Liver (tissue), 8 donors: ENCODE measurements at regions not wholly inside any gene's neighbourhood (a gene's known extent, or its start where the extent isn't known, plus 50 kb on each side); places are given as distances from the start of the nearest gene placed in this dataset.

Experiments
- DNase-seq: peaks from one replicate; pipeline ENCODE4 v3.0.0-alpha.2; 2017; ENCODE audit warnings: low spot score
- H3K27ac ChIP-seq, 2 donors: one replicate each; pipeline ENCODE4 v1.7.0; 2013; ENCODE audit warnings: inconsistent platforms in 2 of 2, low read length in 2 of 2, control low read depth in 1 of 2, low read depth in 1 of 2, mild to moderate bottlenecking in 1 of 2
- H3K27me3 ChIP-seq, 4 donors: one replicate each; pipeline versions ENCODE4 v1.6.1 to v1.7.0; 2013; ENCODE audit warnings: low read length in 3 of 4, inconsistent platforms in 1 of 4, mild to moderate bottlenecking in 1 of 4, moderate library complexity in 1 of 4; ENCODE audit not compliant: control insufficient read depth in 4 of 4, insufficient read depth in 4 of 4
- H3K36me3 ChIP-seq, 4 donors: one replicate each; pipeline versions ENCODE4 v1.6.1 to v1.7.0; 2013; ENCODE audit warnings: low read length in 3 of 4, mild to moderate bottlenecking in 3 of 4, low read depth in 1 of 4, moderate library complexity in 1 of 4; ENCODE audit not compliant: control insufficient read depth in 4 of 4, insufficient read depth in 3 of 4
- H3K4me1 ChIP-seq, 4 donors: one replicate each; pipeline versions ENCODE4 v1.6.1 to v1.7.0; 2013; ENCODE audit warnings: low read length in 3 of 4, mild to moderate bottlenecking in 3 of 4, moderate library complexity in 1 of 4; ENCODE audit not compliant: control insufficient read depth in 4 of 4, insufficient read depth in 4 of 4
- H3K4me3 ChIP-seq, 3 donors: one replicate each; pipeline versions ENCODE4 v1.6.1 to v1.7.0; 2013; ENCODE audit warnings: low read length in 3 of 3, control low read depth in 1 of 3, low read depth in 1 of 3, mild to moderate bottlenecking in 1 of 3
- H3K9ac ChIP-seq, 2 donors: one replicate each; pipeline ENCODE4 v1.7.0; 2013; ENCODE audit warnings: low read length in 2 of 2, mild to moderate bottlenecking in 2 of 2, moderate library complexity in 2 of 2, control low read depth in 1 of 2, low read depth in 1 of 2
- H3K9me3 ChIP-seq, 4 donors: one replicate each; pipeline versions ENCODE4 v1.6.1 to v1.7.0; 2013; ENCODE audit warnings: low read length in 3 of 4; ENCODE audit not compliant: control insufficient read depth in 4 of 4
- CTCF ChIP-seq: fragments of 150-350 bp; IDR thresholded peaks from 2 replicates; pipeline ENCODE4 v1.5.1; 2017; ENCODE audit warnings: improper control_type of control experiment, low read depth, low read length; ENCODE audit not compliant: missing input control
- HNF4A ChIP-seq, 2 donors: conservative IDR thresholded peaks; 2 replicates each; pipeline ENCODE4 v1.6.1; 2016; ENCODE audit warnings: antibody characterized with exemption in 2 of 2, mild to moderate bottlenecking in 2 of 2
- HNF4G ChIP-seq: IDR thresholded peaks from 2 replicates; pipeline ENCODE4 v1.6.1; 2016; ENCODE audit warnings: antibody characterized with exemption
- JUND ChIP-seq, 2 donors: IDR thresholded peaks; 2 replicates each; pipeline ENCODE4 v1.6.1; 2016; ENCODE audit warnings: antibody characterized with exemption in 2 of 2
- NR2F2 ChIP-seq: IDR thresholded peaks from 2 replicates; pipeline ENCODE4 v1.6.1; 2016; ENCODE audit warnings: antibody characterized with exemption
- RAD21 ChIP-seq, 2 donors: IDR thresholded peaks; 2 replicates each; pipeline ENCODE4 v1.6.1; 2016; ENCODE audit warnings: antibody characterized with exemption in 2 of 2, mild to moderate bottlenecking in 2 of 2
- RXRA ChIP-seq, 2 donors: IDR thresholded peaks; 2 replicates each; pipeline ENCODE4 v1.6.1; 2017 to 2018; ENCODE audit warnings: antibody characterized with exemption in 2 of 2, mild to moderate bottlenecking in 1 of 2
- SP1 ChIP-seq: IDR thresholded peaks from 2 replicates; pipeline ENCODE4 v1.6.1; 2018; ENCODE audit warnings: antibody characterized with exemption, mild to moderate bottlenecking
- TAF1 ChIP-seq: conservative IDR thresholded peaks from 2 replicates; pipeline ENCODE4 v1.6.1; 2016; ENCODE audit warnings: antibody characterized with exemption, mild to moderate bottlenecking
- YY1 ChIP-seq: IDR thresholded peaks from 2 replicates; pipeline ENCODE4 v1.6.1; 2016; ENCODE audit warnings: antibody characterized with exemption, mild to moderate bottlenecking
- WGBS: extraction: QIAGEN DNeasy Blood & Tissue Kit; methylation state at CpG from one replicate; pipeline ENCODE4 v1.1.7; 2013; 5-methylcytosine and 5-hydroxymethylcytosine counted together
- TF ChIP-seq, protein P1 (sequence below): IDR thresholded peaks from 2 replicates; pipeline ENCODE4 v1.6.1; 2016; ENCODE audit warnings: antibody characterized with exemption
- TF ChIP-seq, protein P2 (sequence below): IDR thresholded peaks from 2 replicates; pipeline ENCODE4 v1.6.1; 2016; ENCODE audit warnings: antibody characterized with exemption, mild to moderate bottlenecking
- TF ChIP-seq, protein P3 (sequence below): IDR thresholded peaks from 2 replicates; pipeline ENCODE4 v1.6.1; 2016; ENCODE audit warnings: antibody characterized with exemption
- donor health status: healthy.
- donor health status: healthy.
- donor health status: healthy.
- donor health status: healthy.
- donor health status: healthy.

- WGBS = 86% methylated on average over 2 of the region's 2 CpGs
- Histone ChIP-seq H3K9ac (no peak overlapping the region), H3K4me3 (no peak overlapping the region), H3K36me3 (no peaks in the 10 kb centered on the region), H3K4me1 (peaks cover 0 to 2% (median 0%) of the 10 kb centered on the region in 4 donors), H3K9me3 (no peaks in the 10 kb centered on the region), H3K27ac (no peak overlapping the region), H3K27me3 (no peaks in the 10 kb centered on the region)
- no peak for DNase-seq
- TF ChIP-seq NR2F2 (no peak), HNF4A (conservative IDR thresholded peaks at IDR 0.05) (no peak)
Measured at GRCh38 chr15:85956532-85957275, 123.0 kb upstream of the AGBL1 start.

GRCh38 chr15:85959611-85960010 is 120.1 kb upstream of the AGBL1 start:
- H3K27me3 ChIP-seq = no peaks in the 10 kb centered on the region
- H3K36me3 ChIP-seq = no peaks in the 10 kb centered on the region
- no peak overlapping the region for H3K4me3 ChIP-seq
- DNase-seq = no peak
- no peak overlapping the region for H3K9ac ChIP-seq
- peaks cover 0 to 2% (median 0%) of the 10 kb centered on the region in 4 donors for H3K4me1 ChIP-seq
- H3K9me3 ChIP-seq = no peaks in the 10 kb centered on the region
- 89% methylated on average over 4 of the region's 4 CpGs for WGBS
- no peak for TF ChIP-seq NR2F2
- no peak for TF ChIP-seq SP1
- TF ChIP-seq, protein P1, sequence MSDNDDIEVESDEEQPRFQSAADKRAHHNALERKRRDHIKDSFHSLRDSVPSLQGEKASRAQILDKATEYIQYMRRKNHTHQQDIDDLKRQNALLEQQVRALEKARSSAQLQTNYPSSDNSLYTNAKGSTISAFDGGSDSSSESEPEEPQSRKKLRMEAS = no peak
- no peak for TF ChIP-seq HNF4G
- TF ChIP-seq, protein P2, sequence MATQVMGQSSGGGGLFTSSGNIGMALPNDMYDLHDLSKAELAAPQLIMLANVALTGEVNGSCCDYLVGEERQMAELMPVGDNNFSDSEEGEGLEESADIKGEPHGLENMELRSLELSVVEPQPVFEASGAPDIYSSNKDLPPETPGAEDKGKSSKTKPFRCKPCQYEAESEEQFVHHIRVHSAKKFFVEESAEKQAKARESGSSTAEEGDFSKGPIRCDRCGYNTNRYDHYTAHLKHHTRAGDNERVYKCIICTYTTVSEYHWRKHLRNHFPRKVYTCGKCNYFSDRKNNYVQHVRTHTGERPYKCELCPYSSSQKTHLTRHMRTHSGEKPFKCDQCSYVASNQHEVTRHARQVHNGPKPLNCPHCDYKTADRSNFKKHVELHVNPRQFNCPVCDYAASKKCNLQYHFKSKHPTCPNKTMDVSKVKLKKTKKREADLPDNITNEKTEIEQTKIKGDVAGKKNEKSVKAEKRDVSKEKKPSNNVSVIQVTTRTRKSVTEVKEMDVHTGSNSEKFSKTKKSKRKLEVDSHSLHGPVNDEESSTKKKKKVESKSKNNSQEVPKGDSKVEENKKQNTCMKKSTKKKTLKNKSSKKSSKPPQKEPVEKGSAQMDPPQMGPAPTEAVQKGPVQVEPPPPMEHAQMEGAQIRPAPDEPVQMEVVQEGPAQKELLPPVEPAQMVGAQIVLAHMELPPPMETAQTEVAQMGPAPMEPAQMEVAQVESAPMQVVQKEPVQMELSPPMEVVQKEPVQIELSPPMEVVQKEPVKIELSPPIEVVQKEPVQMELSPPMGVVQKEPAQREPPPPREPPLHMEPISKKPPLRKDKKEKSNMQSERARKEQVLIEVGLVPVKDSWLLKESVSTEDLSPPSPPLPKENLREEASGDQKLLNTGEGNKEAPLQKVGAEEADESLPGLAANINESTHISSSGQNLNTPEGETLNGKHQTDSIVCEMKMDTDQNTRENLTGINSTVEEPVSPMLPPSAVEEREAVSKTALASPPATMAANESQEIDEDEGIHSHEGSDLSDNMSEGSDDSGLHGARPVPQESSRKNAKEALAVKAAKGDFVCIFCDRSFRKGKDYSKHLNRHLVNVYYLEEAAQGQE = no peak
- no peak for TF ChIP-seq RAD21 (IDR thresholded peaks at IDR 0.05)
- no peak for TF ChIP-seq CTCF
- no peak for TF ChIP-seq TAF1
- TF ChIP-seq JUND (IDR thresholded peaks at IDR 0.05) = no peak
- H3K27ac ChIP-seq = no peak overlapping the region

GRCh38 chr15:85960381-85960780 is 119.3 kb upstream of the AGBL1 start:
- no peak for DNase-seq

More at GRCh38 chr15:85960381-85960780, 119.3 kb upstream of the AGBL1 start:
- Histone ChIP-seq H3K27ac (no peak overlapping the region), H3K4me3 (no peak overlapping the region), H3K36me3 (no peaks in the 10 kb centered on the region), H3K9me3 (no peaks in the 10 kb centered on the region), H3K27me3 (no peaks in the 10 kb centered on the region), H3K9ac (no peak overlapping the region), H3K4me1 (peaks cover 0 to 2% (median 0%) of the 10 kb centered on the region in 4 donors)
- WGBS = 89% methylated on average over 2 of the region's 2 CpGs
- peak; percentile 11 to 41 for TF ChIP-seq HNF4A (conservative IDR thresholded peaks at IDR 0.05)
- no peak for TF ChIP-seq CTCF
- TF ChIP-seq, protein P2 = no peak
- no peak for TF ChIP-seq YY1
- no peak for TF ChIP-seq RXRA (IDR thresholded peaks at IDR 0.05)
- TF ChIP-seq, protein P3, sequence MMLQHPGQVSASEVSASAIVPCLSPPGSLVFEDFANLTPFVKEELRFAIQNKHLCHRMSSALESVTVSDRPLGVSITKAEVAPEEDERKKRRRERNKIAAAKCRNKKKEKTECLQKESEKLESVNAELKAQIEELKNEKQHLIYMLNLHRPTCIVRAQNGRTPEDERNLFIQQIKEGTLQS = no peak
